ENCODE measurements at regions not wholly inside any gene's neighbourhood (a gene's known extent, or its start where the extent isn't known, plus 50 kb on each side); places are given as distances from the start of the nearest gene placed in this dataset.

GRCh38 chr17:71067669-71068407, 898.5 kb downstream of the KCNJ2 start:
- TF ChIP-seq POLR2A (IDR thresholded peaks at IDR 0.05) (no peak), CTCF (IDR thresholded peaks at IDR 0.05) (no peak)

Measured in uterus (tissue), 2 donors.